IMR-90 (cell line): ENCODE measurements at regions not wholly inside any gene's neighbourhood (a gene's known extent, or its start where the extent isn't known, plus 50 kb on each side); places are given as distances from the start of the nearest gene placed in this dataset.
"Not testable (repeated sequence)": the region's sequence is repeated elsewhere in the genome, so short reads cannot be mapped to it uniquely, and the experiment has no call there.

Experiments used
- ATAC-seq: fragments of 200-7000 bp; cut with Tn5 transposase; 2 replicates; pipeline ENCODE4 v1.9.1; 2020; ENCODE audit warnings: low read depth, mild to moderate bottlenecking, moderate library complexity
- BruUV-seq: library from RNA; stranded (reverse); fragments of 400-500 nt; replicated peaks from 2 replicates; lab custom pipeline; 2021; lab: Mats Ljungman, UMichigan
- CTCF ChIA-PET: fragments of 300-600 bp; formaldehyde crosslinking; extraction: SDS; loops from one replicate; lab custom pipeline; 2021; ENCODE audit warnings: antibody characterized with exemption; lab: Yijun Ruan, JAX
- POLR2A ChIA-PET: fragments of 300-600 bp; sonication (Branson Sonifier 250); formaldehyde crosslinking; loops from one replicate; lab custom pipeline; 2022; ENCODE audit warnings: antibody characterized with exemption; ENCODE audit not compliant: unreplicated experiment; lab: Charles Lee
- DNase-seq: peaks from one replicate; pipeline ENCODE4 v3.0.0; 2013
- H2AFZ ChIP-seq: replicated peaks from 2 replicates; pipeline ENCODE3; 2013; ENCODE audit warnings: low read length, mild to moderate bottlenecking; ENCODE audit not compliant: poor library complexity
- H2AK5ac ChIP-seq: 2 replicates; pipeline ENCODE4 v1.6.1; 2013; ENCODE audit warnings: low read depth, low read length, inconsistent platforms
- H2AK9ac ChIP-seq: replicated peaks from 2 replicates; pipeline ENCODE3; 2013; ENCODE audit warnings: mild to moderate bottlenecking, low read depth, low read length, moderate library complexity; ENCODE audit not compliant: poor library complexity
- H2BK120ac ChIP-seq: 2 replicates; pipeline ENCODE4 v1.6.1; 2013; ENCODE audit warnings: low read depth, low read length, inconsistent platforms
- H2BK15ac ChIP-seq: 3 replicates; pipeline ENCODE4 v1.6.1; 2013; ENCODE audit warnings: low read depth, low read length, inconsistent platforms
- H2BK20ac ChIP-seq: 2 replicates; pipeline ENCODE4 v1.6.1; 2013; ENCODE audit warnings: low read depth, mild to moderate bottlenecking, inconsistent platforms, low read length, moderate library complexity
- H2BK5ac ChIP-seq: 2 replicates; pipeline ENCODE4 v1.6.1; 2013; ENCODE audit warnings: mild to moderate bottlenecking, low read depth, low read length, inconsistent platforms; ENCODE audit not compliant: poor library complexity, severe bottlenecking
- H3K14ac ChIP-seq: replicated peaks from 2 replicates; pipeline ENCODE4 v1.6.1; 2013; ENCODE audit warnings: low read depth, low read length, inconsistent platforms
- H3K18ac ChIP-seq: 2 replicates; pipeline ENCODE4 v1.6.1; 2013; ENCODE audit warnings: low read depth, low read length, control low read depth
- H3K23ac ChIP-seq: 2 replicates; pipeline ENCODE4 v1.6.1; 2013; ENCODE audit warnings: low read depth, low read length, inconsistent platforms
- H3K27ac ChIP-seq: 2 replicates; pipeline ENCODE4 v1.5.1; 2013; ENCODE audit warnings: mild to moderate bottlenecking, control low read depth, low read length; ENCODE audit not compliant: insufficient read depth
- H3K27me3 ChIP-seq: 2 replicates; pipeline ENCODE4 v1.6.1; 2013; ENCODE audit warnings: low read length; ENCODE audit not compliant: control insufficient read depth, insufficient read depth
- H3K36me3 ChIP-seq: 2 replicates; pipeline ENCODE4 v1.6.1; 2013; ENCODE audit warnings: low read length, mixed read lengths; ENCODE audit not compliant: control insufficient read depth, insufficient read depth
- H3K4ac ChIP-seq: 2 replicates; pipeline ENCODE4 v1.6.1; 2013; ENCODE audit warnings: low read depth, low read length, inconsistent platforms
- H3K4me1 ChIP-seq: 2 replicates; pipeline ENCODE4 v1.6.1; 2013; ENCODE audit warnings: low read length, mixed read lengths; ENCODE audit not compliant: control insufficient read depth, insufficient read depth
- H3K4me2 ChIP-seq: 2 replicates; pipeline ENCODE4 v1.6.1; 2013; ENCODE audit warnings: low read depth, mild to moderate bottlenecking, control low read depth, low read length, moderate library complexity
- H3K4me3 ChIP-seq: 2 replicates; pipeline ENCODE4 v1.5.1; 2013; ENCODE audit warnings: low read depth, mild to moderate bottlenecking, control low read depth, low read length, moderate library complexity; ENCODE audit not compliant: insufficient read depth
- H3K56ac ChIP-seq: 2 replicates; pipeline ENCODE4 v1.6.1; 2013; ENCODE audit warnings: low read length, inconsistent platforms; ENCODE audit not compliant: insufficient read depth; ENCODE audit errors: extremely low read depth
- H3K79me1 ChIP-seq, 2 experiments: 2 replicates each; pipeline ENCODE4 v1.6.1; 2013; ENCODE audit warnings: low read length in 2 of 2, inconsistent platforms in 1 of 2, low read depth in 1 of 2
- H3K9ac ChIP-seq: 2 replicates; pipeline ENCODE4 v1.6.1; 2013; ENCODE audit warnings: low read depth, low read length, control low read depth
- H3K9me1 ChIP-seq: 2 replicates; pipeline ENCODE4 v1.6.1; 2013; ENCODE audit warnings: low read length, inconsistent platforms; ENCODE audit not compliant: insufficient read depth
- H3K9me3 ChIP-seq: 2 replicates; pipeline ENCODE4 v1.6.1; 2013; ENCODE audit warnings: low read length; ENCODE audit not compliant: control insufficient read depth, insufficient read depth
- H4K20me1 ChIP-seq: 2 replicates; pipeline ENCODE4 v1.6.1; 2013; ENCODE audit warnings: low read length, inconsistent platforms; ENCODE audit not compliant: insufficient read depth
- H4K5ac ChIP-seq: 2 replicates; pipeline ENCODE4 v1.6.1; 2013; ENCODE audit warnings: mild to moderate bottlenecking, low read depth, low read length, control low read depth
- H4K8ac ChIP-seq, 2 experiments: 2 replicates each; pipeline ENCODE4 v1.6.1; 2013; ENCODE audit warnings: low read depth in 2 of 2, low read length in 2 of 2, control low read depth in 1 of 2, inconsistent platforms in 1 of 2
- H4K91ac ChIP-seq: 2 replicates; pipeline ENCODE4 v1.6.1; 2013; ENCODE audit warnings: low read depth, low read length, inconsistent platforms; ENCODE audit not compliant: insufficient read depth
- WGBS, 2 experiments: methylation state at CpG; one replicate each; pipeline versions ENCODE4 v1.1.5 to v1.1.7; 2013; ENCODE audit warnings: missing lambda C conversion rate in 2 of 2; ENCODE audit not compliant: insufficient read length in 1 of 2; ENCODE audit errors: extremely low coverage in 2 of 2; 5-methylcytosine and 5-hydroxymethylcytosine counted together
- dilution Hi-C: fragments of 300-500 bp; cut with HindIII; formaldehyde crosslinking; loops from one replicate; pipeline ENCODE4 v1.14.3; 2018; ENCODE audit warnings: low sequenced_read_pairs; ENCODE audit not compliant: unreplicated experiment
- in situ Hi-C: fragments of 300-500 bp; cut with MboI; formaldehyde crosslinking; loops from 3 replicates; pipeline ENCODE4 v1.14.3; 2019; ENCODE audit warnings: low sequenced_read_pairs, inconsistent platforms, mixed read lengths
- intact Hi-C: fragments of 100-400 bp; cut with micrococcal nuclease; formaldehyde crosslinking; loops from 2 replicates; pipeline ENCODE4 v1.10.0; 2022

DNA sequence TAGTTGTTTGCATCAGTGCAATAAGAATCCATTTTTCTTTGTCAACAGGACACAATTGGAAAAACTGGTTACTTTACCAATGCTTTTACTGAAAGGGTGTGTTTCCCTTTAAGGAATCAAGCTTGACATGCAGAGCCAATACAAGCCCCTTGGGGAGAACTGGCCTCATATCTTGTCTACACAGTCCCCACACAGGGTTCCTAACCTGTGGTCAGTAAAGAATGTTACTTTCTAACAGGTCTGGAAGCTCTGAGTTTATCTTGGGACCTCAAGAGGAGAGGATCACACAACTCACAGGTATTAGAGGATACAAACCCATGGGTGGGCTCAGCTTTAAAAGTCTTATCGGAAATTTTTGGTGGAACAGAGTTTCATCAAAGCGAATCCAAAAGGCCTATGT, 78.1 kb upstream of the PRL start:
- H3K27me3 ChIP-seq, H3K14ac ChIP-seq, H3K4me3 ChIP-seq, H3K4me1 ChIP-seq, in situ Hi-C loops, H2BK120ac ChIP-seq, CTCF ChIA-PET, BruUV-seq, H3K56ac ChIP-seq, H2BK5ac ChIP-seq, H2AK5ac ChIP-seq, H2BK15ac ChIP-seq, dilution Hi-C loops, H2AFZ ChIP-seq, H3K9ac ChIP-seq, H4K5ac ChIP-seq, POLR2A ChIA-PET, H3K27ac ChIP-seq, H2BK20ac ChIP-seq, intact Hi-C loops, H4K8ac ChIP-seq, H3K4me2 ChIP-seq, H4K91ac ChIP-seq, H4K20me1 ChIP-seq, H3K9me3 ChIP-seq, H3K36me3 ChIP-seq, DNase-seq, ATAC-seq, H3K23ac ChIP-seq, H3K18ac ChIP-seq, H3K79me1 ChIP-seq, H3K9me1 ChIP-seq, H2AK9ac ChIP-seq, H3K4ac ChIP-seq: not testable (repeated sequence)
- 80% methylated on average over 1 of the region's 2 CpGs; no CpG with 5 or more reads in 1 of the 2 experiments for WGBS, 2 experiments

DNA sequence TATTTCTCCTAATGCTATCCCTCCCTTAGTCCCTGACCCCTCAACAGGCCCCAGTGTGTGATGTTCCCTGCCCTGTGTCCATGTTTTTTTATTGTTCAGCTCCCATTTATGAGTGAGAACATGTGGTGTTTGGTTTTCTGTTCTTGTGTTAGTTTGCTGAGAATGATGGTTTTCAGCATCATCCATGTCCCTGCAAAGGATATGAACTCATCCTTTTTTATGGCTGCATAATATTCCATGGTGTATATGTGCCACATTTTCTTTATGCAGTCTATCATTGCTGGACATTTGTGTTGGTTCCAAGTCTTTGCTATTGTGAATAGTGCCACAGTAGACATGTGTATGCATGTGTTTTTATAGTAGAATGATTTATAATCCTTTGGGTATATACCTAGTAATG, 79.5 kb upstream of the PRL start:
- H2AFZ ChIP-seq, H3K56ac ChIP-seq, H3K79me1 ChIP-seq, H3K18ac ChIP-seq, H4K5ac ChIP-seq, H4K20me1 ChIP-seq, H3K9ac ChIP-seq, H3K9me3 ChIP-seq, H3K4me1 ChIP-seq, ATAC-seq, H4K8ac ChIP-seq, H3K36me3 ChIP-seq, H3K4me2 ChIP-seq, BruUV-seq, H3K14ac ChIP-seq, dilution Hi-C loops, H2AK9ac ChIP-seq, POLR2A ChIA-PET, H2AK5ac ChIP-seq, H3K27me3 ChIP-seq, intact Hi-C loops, H4K91ac ChIP-seq, H3K9me1 ChIP-seq, H3K4me3 ChIP-seq, CTCF ChIA-PET, in situ Hi-C loops, H2BK20ac ChIP-seq, H3K4ac ChIP-seq, H3K27ac ChIP-seq, H2BK120ac ChIP-seq, H2BK5ac ChIP-seq, H2BK15ac ChIP-seq, DNase-seq, H3K23ac ChIP-seq: not testable (repeated sequence)
